K562 (cell line): ENCODE measurements at regions not wholly inside any gene's neighbourhood (a gene's known extent, or its start where the extent isn't known, plus 50 kb on each side); places are given as distances from the start of the nearest gene placed in this dataset.

ENCODE experiments used
- JUND ChIP-seq, 2 experiments: IDR thresholded peaks; 2 replicates in 1 of 2; 3 replicates in 1 of 2; pipeline ENCODE4 v1.6.1; 2011; ENCODE audit warnings: borderline replicate concordance in 2 of 2, low read depth in 2 of 2, low read length in 2 of 2, improper control_type of control experiment in 1 of 2, missing biosample characterization in 1 of 2, missing genetic modification characterization in 1 of 2, missing genetic modification reagents in 1 of 2
- POLR2A ChIP-seq: fragments of 450-650 bp; conservative IDR thresholded peaks from 2 replicates; pipeline ENCODE4 v1.6.1; 2016
- ZNF23 ChIP-seq: fragments of 250-450 bp; sonication (Bioruptor Pico); IDR thresholded peaks from 2 replicates; pipeline ENCODE4 v1.4.0; 2020; ENCODE audit warnings: mild to moderate bottlenecking
- ZNF311 ChIP-seq: fragments of 250-450 bp; sonication (Bioruptor Pico); IDR thresholded peaks from 2 replicates; pipeline ENCODE4 v1.4.0; 2020; ENCODE audit warnings: mild to moderate bottlenecking, moderate library complexity
- TF ChIP-seq, protein P1 (sequence below), 3 experiments: IDR thresholded peaks in 2 of 3; conservative IDR thresholded peaks in 1 of 3; 2 replicates each; pipeline ENCODE4 v1.5.1; 2011 to 2012; ENCODE audit warnings: low read length in 3 of 3, mild to moderate bottlenecking in 3 of 3, control low read depth in 2 of 3, improper control_type of control experiment in 1 of 3, inconsistent platforms in 1 of 3, low read depth in 1 of 3, mixed read lengths in 1 of 3, moderate library complexity in 1 of 3; ENCODE audit not compliant: insufficient read depth in 2 of 3

DNA sequence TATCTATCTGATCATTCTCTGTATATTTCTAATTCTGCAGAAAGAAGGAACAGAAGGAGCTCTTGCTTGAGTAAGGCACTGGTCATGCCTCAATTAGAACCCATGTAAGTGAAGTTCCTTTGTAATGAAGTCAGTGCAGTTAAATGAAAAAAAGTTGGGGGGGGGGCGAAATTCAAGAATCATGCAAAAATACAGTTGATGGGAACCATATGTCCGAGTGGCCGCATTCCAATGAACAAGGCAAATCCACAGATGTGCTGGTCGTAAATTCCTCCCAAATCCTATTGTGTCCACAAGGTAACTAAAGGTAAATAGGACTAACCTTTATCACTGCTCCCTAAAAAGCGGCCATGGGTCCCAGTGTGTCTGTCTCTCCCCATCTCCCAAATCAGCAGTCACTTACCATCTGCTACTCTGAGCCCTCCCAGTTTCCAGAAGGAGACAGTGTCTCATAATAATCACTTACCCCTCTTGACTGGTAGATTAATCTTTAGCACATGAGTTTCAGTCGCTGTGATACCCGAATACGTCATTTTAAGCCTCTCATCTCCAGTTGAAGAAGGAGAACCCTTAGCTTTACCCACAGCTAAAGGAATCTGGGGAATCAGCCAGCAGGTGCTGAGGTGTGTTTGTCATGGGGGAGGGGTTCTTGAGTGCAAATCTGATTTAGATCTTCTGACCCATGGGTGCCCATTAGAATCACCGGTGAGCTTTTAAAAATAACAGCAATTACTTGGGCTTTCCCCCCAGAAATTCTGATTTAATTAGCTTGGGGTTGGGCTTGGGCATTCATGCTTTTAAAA, 56.3 kb upstream of the EPHB3 start:
- TF ChIP-seq, protein P1, sequence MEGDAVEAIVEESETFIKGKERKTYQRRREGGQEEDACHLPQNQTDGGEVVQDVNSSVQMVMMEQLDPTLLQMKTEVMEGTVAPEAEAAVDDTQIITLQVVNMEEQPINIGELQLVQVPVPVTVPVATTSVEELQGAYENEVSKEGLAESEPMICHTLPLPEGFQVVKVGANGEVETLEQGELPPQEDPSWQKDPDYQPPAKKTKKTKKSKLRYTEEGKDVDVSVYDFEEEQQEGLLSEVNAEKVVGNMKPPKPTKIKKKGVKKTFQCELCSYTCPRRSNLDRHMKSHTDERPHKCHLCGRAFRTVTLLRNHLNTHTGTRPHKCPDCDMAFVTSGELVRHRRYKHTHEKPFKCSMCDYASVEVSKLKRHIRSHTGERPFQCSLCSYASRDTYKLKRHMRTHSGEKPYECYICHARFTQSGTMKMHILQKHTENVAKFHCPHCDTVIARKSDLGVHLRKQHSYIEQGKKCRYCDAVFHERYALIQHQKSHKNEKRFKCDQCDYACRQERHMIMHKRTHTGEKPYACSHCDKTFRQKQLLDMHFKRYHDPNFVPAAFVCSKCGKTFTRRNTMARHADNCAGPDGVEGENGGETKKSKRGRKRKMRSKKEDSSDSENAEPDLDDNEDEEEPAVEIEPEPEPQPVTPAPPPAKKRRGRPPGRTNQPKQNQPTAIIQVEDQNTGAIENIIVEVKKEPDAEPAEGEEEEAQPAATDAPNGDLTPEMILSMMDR (IDR thresholded peaks at IDR 0.05 in 2 of 3, conservative IDR thresholded peaks at IDR 0.05 in 1 of 3; ENCODE audit: insufficient read depth in 2 of 3, low read depth in 1 of 3, low read length in 3 of 3), result no peak
- TF ChIP-seq POLR2A (no peak), ZNF23 (CRISPR knock-in tag) (no peak), JUND (IDR thresholded peaks at IDR 0.05; ENCODE audit: borderline replicate concordance, low read depth, low read length) (no peak), JUND (tag; IDR thresholded peaks at IDR 0.05; ENCODE audit: borderline replicate concordance, low read depth, low read length) (no peak), ZNF311 (CRISPR knock-in tag) (no peak)
